Colonic mucosa (tissue), 4 donors: ENCODE measurements at regions not wholly inside any gene's neighbourhood (a gene's known extent, or its start where the extent isn't known, plus 50 kb on each side); places are given as distances from the start of the nearest gene placed in this dataset.
"Not testable (repeated sequence)": the region's sequence is repeated elsewhere in the genome, so short reads cannot be mapped to it uniquely, and the experiment has no call there.

Source experiments
- DNase-seq: peaks from one replicate; pipeline ENCODE4 v3.0.0-alpha.2; 2020
- H3K27ac ChIP-seq: fragments of 200-600 bp; one replicate; pipeline ENCODE4 v1.8.0; 2021
- H3K27me3 ChIP-seq: fragments of 200-600 bp; one replicate; pipeline ENCODE4 v1.8.0; 2021
- H3K36me3 ChIP-seq: fragments of 200-600 bp; one replicate; pipeline ENCODE4 v1.8.0; 2021
- H3K4me1 ChIP-seq: fragments of 200-600 bp; one replicate; pipeline ENCODE4 v1.8.0; 2021; ENCODE audit warnings: mild to moderate bottlenecking
- H3K4me3 ChIP-seq: fragments of 200-600 bp; one replicate; pipeline ENCODE4 v1.8.0; 2021
- H3K9ac ChIP-seq, 2 donors: one replicate each; pipeline ENCODE4 v1.7.0; 2013; ENCODE audit warnings: control low read depth in 2 of 2, low read depth in 2 of 2, low read length in 2 of 2
- H3K9me3 ChIP-seq: fragments of 200-600 bp; one replicate; pipeline ENCODE4 v1.8.0; 2021
- intact Hi-C: fragments of 100-400 bp; cut with DNase I; formaldehyde crosslinking; loops from one replicate; pipeline ENCODE4 v1.14.1; 2022
- TF ChIP-seq, protein P1 (sequence below): fragments of 200-600 bp; IDR thresholded peaks from one replicate; pipeline ENCODE4 v1.8.0; 2022; ENCODE audit warnings: antibody characterized with exemption, mild to moderate bottlenecking
- donor health status: healthy.
- donor health status: DM: no; HTN: no; CAD: no.
- donor health status: DM: no; HTN: no; CAD: no.

DNA sequence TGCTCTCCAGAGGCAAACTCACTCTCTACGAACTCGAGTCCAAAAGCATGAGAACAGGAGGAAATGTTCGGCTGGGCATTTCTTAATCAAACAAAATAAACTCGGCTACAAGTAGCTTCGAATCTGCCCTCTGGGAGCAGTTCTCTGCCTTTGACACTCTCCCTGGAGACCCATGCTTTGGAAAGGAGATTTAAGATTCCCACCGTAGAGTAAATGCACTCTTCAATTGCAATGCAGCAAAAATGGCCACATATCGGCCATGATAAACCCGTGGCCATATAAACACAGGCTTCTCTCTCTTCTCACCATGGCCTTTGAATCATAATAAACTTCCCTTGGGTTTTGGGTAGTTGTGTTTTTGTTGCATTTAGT is 215.4 kb downstream of the TOMM20 start:
- H3K27ac ChIP-seq = no peak overlapping the region
- no peak overlapping the region for H3K4me3 ChIP-seq
- DNase-seq = no peak
- H3K27me3 ChIP-seq = no peaks in the 10 kb centered on the region
- H3K9ac ChIP-seq = no peak overlapping the region
- TF ChIP-seq, protein P1, sequence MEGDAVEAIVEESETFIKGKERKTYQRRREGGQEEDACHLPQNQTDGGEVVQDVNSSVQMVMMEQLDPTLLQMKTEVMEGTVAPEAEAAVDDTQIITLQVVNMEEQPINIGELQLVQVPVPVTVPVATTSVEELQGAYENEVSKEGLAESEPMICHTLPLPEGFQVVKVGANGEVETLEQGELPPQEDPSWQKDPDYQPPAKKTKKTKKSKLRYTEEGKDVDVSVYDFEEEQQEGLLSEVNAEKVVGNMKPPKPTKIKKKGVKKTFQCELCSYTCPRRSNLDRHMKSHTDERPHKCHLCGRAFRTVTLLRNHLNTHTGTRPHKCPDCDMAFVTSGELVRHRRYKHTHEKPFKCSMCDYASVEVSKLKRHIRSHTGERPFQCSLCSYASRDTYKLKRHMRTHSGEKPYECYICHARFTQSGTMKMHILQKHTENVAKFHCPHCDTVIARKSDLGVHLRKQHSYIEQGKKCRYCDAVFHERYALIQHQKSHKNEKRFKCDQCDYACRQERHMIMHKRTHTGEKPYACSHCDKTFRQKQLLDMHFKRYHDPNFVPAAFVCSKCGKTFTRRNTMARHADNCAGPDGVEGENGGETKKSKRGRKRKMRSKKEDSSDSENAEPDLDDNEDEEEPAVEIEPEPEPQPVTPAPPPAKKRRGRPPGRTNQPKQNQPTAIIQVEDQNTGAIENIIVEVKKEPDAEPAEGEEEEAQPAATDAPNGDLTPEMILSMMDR = no peak
- H3K9me3 ChIP-seq = no peaks in the 10 kb centered on the region
- intact Hi-C loops = no loop called here
- peaks cover 9% of the 10 kb centered on the region for H3K4me1 ChIP-seq
- H3K36me3 ChIP-seq = no peaks in the 10 kb centered on the region

DNA sequence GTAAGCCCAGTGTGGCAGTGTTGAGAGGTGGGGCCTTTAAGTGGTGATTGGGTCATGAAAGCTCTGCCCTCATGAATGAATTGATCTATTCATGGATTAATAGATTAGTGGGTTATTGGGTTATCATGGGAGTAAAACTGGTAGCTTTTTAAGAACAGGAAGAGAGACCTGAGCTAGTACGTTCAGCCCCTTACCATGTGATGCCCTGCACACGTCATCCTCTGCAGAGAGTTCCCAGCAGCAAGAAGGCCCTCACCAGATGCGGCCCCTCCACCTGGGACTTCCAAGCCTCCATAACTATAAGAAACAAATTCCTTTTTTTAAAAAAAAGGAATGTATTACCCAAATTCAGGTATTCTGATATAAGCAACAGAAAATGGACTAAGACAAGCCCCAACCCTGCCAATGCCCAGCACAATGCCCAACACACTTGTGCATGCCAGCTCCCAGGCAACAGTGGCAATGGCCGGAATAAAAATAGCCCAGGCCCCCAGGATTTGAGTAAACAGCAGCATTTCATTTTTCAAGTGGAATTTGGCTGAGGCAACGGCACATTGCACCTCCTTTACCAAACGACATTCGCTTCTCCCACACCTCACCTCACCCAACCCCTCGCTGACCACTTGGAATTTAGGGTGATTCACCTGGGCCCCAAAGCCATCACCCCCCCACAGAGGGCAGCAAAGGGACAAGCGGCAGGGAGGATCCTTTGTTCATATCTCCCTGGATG is 215.9 kb downstream of the TOMM20 start:
- intact Hi-C loops = no loop called here
- Histone ChIP-seq H3K4me3 (no peak overlapping the region), H3K27ac (no peak overlapping the region), H3K27me3 (no peaks in the 10 kb centered on the region), H3K36me3 (no peaks in the 10 kb centered on the region), H3K9ac (no peak overlapping the region), H3K4me1 (peaks cover 4% of the 10 kb centered on the region), H3K9me3 (no peaks in the 10 kb centered on the region)
- no peak for DNase-seq
- TF ChIP-seq, protein P1 = no peak

DNA sequence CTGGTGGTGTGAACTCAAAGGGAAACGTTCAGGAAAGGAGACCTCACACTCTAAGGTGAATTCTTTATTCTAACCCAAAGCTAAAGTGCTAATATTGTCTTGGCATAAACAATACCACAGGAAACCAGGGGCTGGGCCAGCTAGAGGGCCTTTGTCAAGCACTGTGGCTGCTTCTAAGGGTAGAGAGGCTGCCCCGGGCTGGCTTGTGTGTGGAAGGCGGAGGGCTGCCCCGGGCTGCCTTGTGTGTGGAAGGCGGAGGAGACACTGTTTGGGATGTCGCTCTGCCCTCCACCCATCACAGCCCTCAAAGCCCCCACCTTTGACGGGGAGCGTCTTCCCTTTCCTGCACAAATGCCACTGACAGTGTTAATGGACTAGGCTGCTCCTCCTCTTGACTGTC is 216.8 kb downstream of the TOMM20 start:
- TF ChIP-seq, protein P1 = no peak
- DNase-seq = no peak
- Histone ChIP-seq H3K36me3 (no peaks in the 10 kb centered on the region), H3K27me3 (no peaks in the 10 kb centered on the region), H3K9ac (no peak overlapping the region), H3K9me3 (no peaks in the 10 kb centered on the region), H3K4me3 (no peak overlapping the region), H3K27ac (no peak overlapping the region), H3K4me1 (no peaks in the 10 kb centered on the region)
- intact Hi-C loops = no loop called here

DNA sequence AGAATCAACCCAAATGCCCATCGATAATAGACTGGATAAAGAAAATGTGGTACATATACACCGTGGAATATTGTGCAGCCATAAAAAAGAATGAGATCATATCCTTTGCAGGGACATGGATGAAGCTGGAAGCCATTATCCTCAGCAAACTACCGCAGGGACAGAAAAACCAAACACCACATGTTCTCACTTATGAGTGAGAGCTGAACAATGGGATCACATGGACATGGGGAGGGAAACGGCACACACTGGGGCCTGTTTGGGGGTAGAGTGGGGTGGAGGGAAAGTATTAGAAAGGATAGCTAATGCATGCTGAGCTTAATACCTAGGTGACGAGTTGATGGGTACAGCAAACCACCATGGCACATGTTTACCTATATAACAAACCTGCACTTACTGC is 217.5 kb downstream of the TOMM20 start:
- H3K36me3 ChIP-seq, intact Hi-C loops, H3K27me3 ChIP-seq, H3K9me3 ChIP-seq, H3K27ac ChIP-seq, H3K9ac ChIP-seq, H3K4me3 ChIP-seq, H3K4me1 ChIP-seq, DNase-seq: not testable (repeated sequence)

DNA sequence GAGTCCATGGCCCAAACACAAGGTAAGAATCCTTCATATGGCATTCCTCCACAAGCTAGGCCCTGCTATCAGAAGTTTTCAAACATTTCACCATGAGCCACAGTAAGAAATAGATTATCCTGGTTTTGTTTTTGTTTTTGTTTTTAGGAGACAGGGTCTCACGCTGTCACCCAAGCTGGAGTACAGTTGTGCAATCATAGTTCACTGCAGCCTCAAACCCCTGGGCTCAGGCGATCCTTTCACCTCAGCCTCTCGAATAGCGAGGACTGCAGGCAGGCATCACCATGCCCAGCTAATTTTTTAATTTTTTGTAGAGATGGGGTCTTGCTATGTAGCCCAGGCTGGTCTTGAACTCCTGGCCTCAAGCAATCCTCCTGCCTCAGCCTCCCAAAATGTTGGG is 218.8 kb downstream of the TOMM20 start:
- TF ChIP-seq, protein P1 = no peak
- no peaks in the 10 kb centered on the region for H3K4me1 ChIP-seq
- H3K9me3 ChIP-seq = no peaks in the 10 kb centered on the region
- intact Hi-C loops = no loop called here
- H3K36me3 ChIP-seq = no peaks in the 10 kb centered on the region
- H3K4me3 ChIP-seq = no peak overlapping the region
- no peaks in the 10 kb centered on the region for H3K27me3 ChIP-seq
- H3K27ac ChIP-seq = no peak overlapping the region
- DNase-seq = no peak
- no peak overlapping the region for H3K9ac ChIP-seq

DNA sequence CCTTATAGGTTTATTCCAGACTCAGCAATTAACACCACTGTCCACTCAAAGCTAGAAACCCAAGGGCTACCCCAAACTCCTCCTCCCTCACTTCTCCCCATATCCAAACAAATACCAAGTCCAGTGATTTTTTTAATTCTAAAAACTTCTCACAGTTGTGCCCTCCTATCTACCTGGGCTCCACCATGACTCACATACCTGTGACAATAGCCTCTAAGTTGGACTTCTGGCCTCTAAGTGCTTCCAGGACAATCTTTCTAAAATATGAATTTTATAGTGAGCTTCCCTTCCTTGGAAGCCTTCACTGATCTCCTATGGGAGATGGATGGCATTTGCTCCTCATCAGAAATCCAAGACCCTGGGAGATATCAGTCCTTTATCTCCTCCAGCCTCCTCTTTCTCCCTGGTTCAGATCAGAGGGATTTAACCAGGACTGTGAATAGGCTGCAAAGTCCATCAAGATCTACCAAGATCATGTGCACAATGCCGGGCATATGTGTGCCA is 219.3 kb downstream of the TOMM20 start:
- no peak for DNase-seq
- intact Hi-C loops = no loop called here
- Histone ChIP-seq H3K27me3 (no peaks in the 10 kb centered on the region), H3K4me1 (no peaks in the 10 kb centered on the region), H3K4me3 (no peak overlapping the region), H3K36me3 (no peaks in the 10 kb centered on the region), H3K9ac (no peak overlapping the region), H3K9me3 (no peaks in the 10 kb centered on the region), H3K27ac (no peak overlapping the region)
- TF ChIP-seq, protein P1 = no peak
